ENCODE measurements at regions not wholly inside any gene's neighbourhood (a gene's known extent, or its start where the extent isn't known, plus 50 kb on each side); places are given as distances from the start of the nearest gene placed in this dataset.

GRCh38 chr16:63980763-63981162, 1141.1 kb downstream of the CDH11 start:
- DNase-seq: no peak

- no peak for DNase-seq
Observed at GRCh38 chr16:63978240-63978639, 1143.6 kb downstream of the CDH11 start.

GRCh38 chr16:63976345-63976744, 1145.5 kb downstream of the CDH11 start:
- no peak for DNase-seq

- DNase-seq: no peak
Observed at GRCh38 chr16:63975669-63976068, 1146.2 kb downstream of the CDH11 start.

- no peak for DNase-seq
Observed at GRCh38 chr16:63967966-63968365, 1153.9 kb downstream of the CDH11 start.

GRCh38 chr16:63960321-63960720, 1161.5 kb downstream of the CDH11 start:
- no peak for DNase-seq

- no peak for DNase-seq
Observed at GRCh38 chr16:63947022-63947421, 1174.8 kb downstream of the CDH11 start.

GRCh38 chr16:63945806-63946205, 1176.1 kb downstream of the CDH11 start:
- no peak for DNase-seq

GRCh38 chr16:63943566-63943965, 1178.3 kb downstream of the CDH11 start:
- no peak for DNase-seq

GRCh38 chr16:63938661-63939060, 1183.2 kb downstream of the CDH11 start:
- DNase-seq: no peak

GRCh38 chr16:63933841-63934240, 1188.0 kb downstream of the CDH11 start:
- no peak for DNase-seq

GRCh38 chr16:63928421-63928820, 1193.4 kb downstream of the CDH11 start:
- no peak for DNase-seq

GRCh38 chr16:63925221-63925620, 1196.6 kb downstream of the CDH11 start:
- DNase-seq: no peak

- no peak for DNase-seq
Observed at GRCh38 chr16:63922560-63922959, 1199.3 kb downstream of the CDH11 start.

- DNase-seq: no peak
Observed at GRCh38 chr16:63921737-63922295, 1200.0 kb downstream of the CDH11 start.

- DNase-seq: no peak
Observed at GRCh38 chr16:63913290-63913689, 1208.6 kb downstream of the CDH11 start.

GRCh38 chr16:63907251-63907650, 1214.6 kb downstream of the CDH11 start:
- DNase-seq: no peak

GRCh38 chr16:63904930-63905329, 1216.9 kb downstream of the CDH11 start:
- no peak for DNase-seq

GRCh38 chr16:63904182-63904581, 1217.7 kb downstream of the CDH11 start:
- DNase-seq: no peak

- no peak for DNase-seq
Observed at GRCh38 chr16:63896383-63897109, 1225.3 kb downstream of the CDH11 start.

GRCh38 chr16:63890723-63891122, 1231.1 kb downstream of the CDH11 start:
- DNase-seq: no peak

GRCh38 chr16:63890081-63890480, 1231.8 kb downstream of the CDH11 start:
- DNase-seq: no peak

- DNase-seq: no peak
Observed at GRCh38 chr16:63883091-63883490, 1238.8 kb downstream of the CDH11 start.

GRCh38 chr16:63882576-63882975, 1239.3 kb downstream of the CDH11 start:
- no peak for DNase-seq

GRCh38 chr16:63880948-63881347, 1240.9 kb downstream of the CDH11 start:
- no peak for DNase-seq

All from NCI-H2171 treated with DMSO at 0.1 percent for 48 hours (cell line).